Cardiac fibroblast (primary cell): ENCODE measurements at regions not wholly inside any gene's neighbourhood (a gene's known extent, or its start where the extent isn't known, plus 50 kb on each side); places are given as distances from the start of the nearest gene placed in this dataset.

Experiments used
- DNase-seq, 2 donors: peaks; one replicate each; pipeline versions ENCODE4 v3.0.0 to v3.0.0-alpha.2; 2010; ENCODE audit warnings: low read depth in 2 of 2
- H3K4me3 ChIP-seq, 2 donors: replicated peaks in 1 of 2; 1 replicate in 1 of 2; 2 replicates in 1 of 2; pipeline ENCODE4 v1.5.1; 2011; ENCODE audit warnings: low read depth in 2 of 2, low read length in 2 of 2, mild to moderate bottlenecking in 2 of 2, moderate library complexity in 1 of 2
- TF ChIP-seq, protein P1 (sequence below): IDR thresholded peaks from one replicate; pipeline ENCODE4 v1.5.1; 2011; ENCODE audit warnings: low read depth, mild to moderate bottlenecking, low read length, inconsistent platforms

DNA sequence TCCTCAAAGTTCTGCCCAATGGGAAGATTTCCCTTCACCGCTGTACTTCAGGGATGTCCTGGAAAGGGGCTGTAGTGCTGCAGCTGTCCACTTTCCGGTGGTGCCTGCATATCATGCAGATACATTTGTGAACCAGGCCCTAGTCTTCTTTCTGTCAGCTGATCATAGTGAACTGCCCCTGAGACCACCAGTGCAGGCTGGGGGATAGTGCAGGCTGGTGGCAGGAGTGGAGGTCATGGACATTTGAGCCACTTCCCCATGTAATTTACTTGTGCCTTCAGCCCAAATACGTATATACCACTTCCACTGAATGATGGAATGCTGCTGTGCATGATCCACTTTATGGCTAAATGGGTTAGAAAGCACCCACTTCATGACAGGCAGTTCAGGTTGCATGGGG lies 120.0 kb downstream of the ZNF280B start:
- no peak for DNase-seq
- H3K4me3 ChIP-seq: no peak overlapping the region
- TF ChIP-seq, protein P1, sequence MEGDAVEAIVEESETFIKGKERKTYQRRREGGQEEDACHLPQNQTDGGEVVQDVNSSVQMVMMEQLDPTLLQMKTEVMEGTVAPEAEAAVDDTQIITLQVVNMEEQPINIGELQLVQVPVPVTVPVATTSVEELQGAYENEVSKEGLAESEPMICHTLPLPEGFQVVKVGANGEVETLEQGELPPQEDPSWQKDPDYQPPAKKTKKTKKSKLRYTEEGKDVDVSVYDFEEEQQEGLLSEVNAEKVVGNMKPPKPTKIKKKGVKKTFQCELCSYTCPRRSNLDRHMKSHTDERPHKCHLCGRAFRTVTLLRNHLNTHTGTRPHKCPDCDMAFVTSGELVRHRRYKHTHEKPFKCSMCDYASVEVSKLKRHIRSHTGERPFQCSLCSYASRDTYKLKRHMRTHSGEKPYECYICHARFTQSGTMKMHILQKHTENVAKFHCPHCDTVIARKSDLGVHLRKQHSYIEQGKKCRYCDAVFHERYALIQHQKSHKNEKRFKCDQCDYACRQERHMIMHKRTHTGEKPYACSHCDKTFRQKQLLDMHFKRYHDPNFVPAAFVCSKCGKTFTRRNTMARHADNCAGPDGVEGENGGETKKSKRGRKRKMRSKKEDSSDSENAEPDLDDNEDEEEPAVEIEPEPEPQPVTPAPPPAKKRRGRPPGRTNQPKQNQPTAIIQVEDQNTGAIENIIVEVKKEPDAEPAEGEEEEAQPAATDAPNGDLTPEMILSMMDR: no peak

DNA sequence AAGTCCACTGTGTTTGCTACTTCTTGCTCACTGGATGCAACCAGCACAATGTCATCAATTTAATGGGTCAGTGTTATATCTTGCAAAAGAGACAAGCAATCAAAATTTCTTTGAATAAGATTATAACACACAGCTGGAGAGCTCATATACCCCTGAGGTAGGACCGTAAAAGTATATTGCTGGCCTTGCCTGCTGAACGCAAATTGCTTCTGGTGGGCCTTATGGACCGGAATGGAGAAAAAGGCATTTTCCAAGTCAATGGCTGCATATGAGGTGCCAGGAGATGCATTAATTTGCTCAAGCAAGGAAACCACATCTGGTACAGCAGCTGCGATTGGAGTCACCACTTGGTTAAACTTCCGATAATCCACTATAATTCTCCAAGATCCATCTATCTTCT lies 119.1 kb downstream of the ZNF280B start:
- no peak overlapping the region for H3K4me3 ChIP-seq
- TF ChIP-seq, protein P1: no peak
- no peak for DNase-seq

DNA sequence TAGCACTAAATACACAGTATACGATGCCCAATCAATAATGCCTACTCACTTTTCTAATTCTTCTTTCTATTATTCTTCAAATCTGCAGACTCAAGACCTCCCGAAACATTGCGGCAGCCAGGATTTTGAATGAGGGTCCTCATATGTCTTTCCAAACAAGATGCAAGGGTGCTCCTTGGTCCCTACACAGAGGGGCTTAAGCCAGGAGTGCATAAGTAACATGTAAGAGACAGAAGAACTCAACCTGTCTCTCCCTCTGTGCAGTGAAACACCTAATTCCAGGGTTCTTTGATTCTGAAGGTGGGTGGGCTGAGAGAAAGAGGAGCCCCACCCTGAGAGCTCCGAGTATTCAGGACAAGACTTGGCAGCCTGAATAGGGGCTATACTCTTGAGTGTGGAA lies 117.6 kb downstream of the ZNF280B start:
- H3K4me3 ChIP-seq: no peak overlapping the region
- no peak for DNase-seq
- TF ChIP-seq, protein P1: no peak

DNA sequence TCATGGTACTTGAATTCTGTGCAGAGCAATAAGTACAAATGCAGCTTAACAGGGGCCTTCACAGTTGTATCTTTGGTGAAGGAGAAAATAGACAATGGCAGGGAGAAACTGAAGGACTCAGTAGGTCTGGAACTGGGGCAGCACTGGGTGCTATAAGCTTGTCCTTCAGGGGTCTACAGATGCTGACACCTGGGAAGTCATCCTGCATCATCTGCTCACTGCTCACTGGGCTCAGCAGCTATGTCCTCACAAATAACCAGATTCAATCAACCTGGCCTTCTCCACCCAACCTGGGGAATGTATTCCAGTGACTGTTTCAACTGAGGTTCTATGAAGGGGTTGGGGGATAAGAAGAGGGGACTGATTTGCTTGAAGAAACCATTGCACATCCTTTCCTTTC lies 117.0 kb downstream of the ZNF280B start:
- H3K4me3 ChIP-seq: no peak overlapping the region
- no peak for DNase-seq
- TF ChIP-seq, protein P1: no peak

DNA sequence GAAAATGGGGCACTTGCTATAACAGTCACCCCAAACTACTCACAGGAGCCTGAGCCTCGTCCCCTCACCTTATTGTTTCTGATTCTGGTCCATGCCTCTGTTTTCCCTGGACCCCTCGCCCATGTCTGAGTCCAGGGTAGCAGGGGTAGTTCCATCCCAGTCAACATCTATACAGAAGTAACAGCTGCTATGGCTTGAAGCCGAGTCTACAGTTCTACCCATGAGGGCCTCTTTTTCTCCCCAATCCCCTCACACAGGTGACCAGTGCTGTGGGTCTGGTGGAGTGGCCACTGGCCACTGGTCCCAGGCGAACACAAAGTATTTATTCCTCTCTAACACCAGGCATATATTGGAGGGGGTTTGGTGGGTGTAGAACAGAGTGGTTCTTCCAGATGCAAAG lies 116.4 kb downstream of the ZNF280B start:
- no peak overlapping the region for H3K4me3 ChIP-seq
- TF ChIP-seq, protein P1: no peak
- DNase-seq: no peak

DNA sequence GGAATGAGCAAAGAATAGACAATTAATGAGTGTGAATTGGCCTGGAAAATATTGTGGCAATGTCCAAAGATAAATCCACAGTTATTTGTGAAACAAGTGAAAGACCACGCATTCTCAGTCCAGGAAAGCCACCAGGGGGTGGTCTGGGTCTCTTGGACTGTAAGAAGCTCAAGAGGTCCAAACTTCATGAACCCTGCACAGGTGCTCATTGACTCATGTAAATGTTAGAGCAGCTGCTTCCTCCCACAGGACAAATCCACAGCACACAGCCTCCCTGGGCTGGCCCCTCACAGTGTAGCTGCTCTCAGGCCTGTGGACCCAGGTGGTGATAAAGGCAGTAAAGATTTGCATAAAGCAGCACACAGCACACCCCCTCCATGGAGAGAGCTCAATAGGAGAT lies 114.0 kb downstream of the ZNF280B start:
- no peak overlapping the region for H3K4me3 ChIP-seq
- no peak for DNase-seq
- TF ChIP-seq, protein P1: no peak

DNA sequence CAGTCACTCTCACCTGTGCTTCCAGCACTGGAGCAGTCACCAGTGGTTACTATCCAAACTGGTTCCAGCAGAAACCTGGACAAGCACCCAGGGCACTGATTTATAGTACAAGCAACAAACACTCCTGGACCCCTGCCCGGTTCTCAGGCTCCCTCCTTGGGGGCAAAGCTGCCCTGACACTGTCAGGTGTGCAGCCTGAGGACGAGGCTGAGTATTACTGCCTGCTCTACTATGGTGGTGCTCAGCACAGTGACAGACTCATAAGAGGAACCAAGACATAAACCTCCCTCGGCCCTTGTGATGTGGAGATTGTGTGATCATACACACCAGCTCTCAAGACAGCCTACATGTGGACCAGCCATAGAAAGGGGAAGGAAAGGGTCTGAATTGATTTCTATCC lies 113.3 kb downstream of the ZNF280B start:
- DNase-seq: no peak
- TF ChIP-seq, protein P1: no peak

More for the DNA sequence above, 113.3 kb downstream of the ZNF280B start:
- H3K4me3 ChIP-seq: no peak overlapping the region
